ENCODE measurements at regions not wholly inside any gene's neighbourhood (a gene's known extent, or its start where the extent isn't known, plus 50 kb on each side); places are given as distances from the start of the nearest gene placed in this dataset.

DNA sequence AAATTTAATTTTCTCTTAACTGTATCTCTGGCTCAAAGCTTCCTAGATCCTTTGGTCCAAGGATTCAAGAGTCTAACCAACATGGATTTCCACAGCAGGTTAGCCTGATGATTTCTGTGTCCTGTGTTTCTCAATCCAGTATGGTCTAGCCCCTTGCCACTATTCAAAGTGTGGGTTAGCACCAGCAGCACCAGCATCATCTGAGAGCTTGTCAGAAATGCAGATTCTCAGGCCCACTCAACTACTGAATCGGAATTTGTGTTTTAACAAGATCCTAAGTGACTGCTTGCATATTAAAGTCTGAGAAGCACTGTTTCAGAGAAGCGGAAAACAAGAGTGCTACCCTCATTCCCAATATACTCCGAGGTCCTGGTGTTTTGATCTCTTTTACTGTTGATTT is 133.8 kb upstream of the PRDM1 start:
- TF ChIP-seq CTCF (IDR thresholded peaks at IDR 0.05): no peak
- no peak for TF ChIP-seq EZH2 (IDR thresholded peaks at IDR 0.05; ENCODE audit: borderline replicate concordance, insufficient read depth, low read depth, low read length, poor library complexity, severe bottlenecking)
